PC-3 (cell line): ENCODE measurements at regions not wholly inside any gene's neighbourhood (a gene's known extent, or its start where the extent isn't known, plus 50 kb on each side); places are given as distances from the start of the nearest gene placed in this dataset.
A peak's percentile ranks its signal among the peaks of the same experiment; 100 is the strongest.

Source experiments
- ATAC-seq: fragments of 200-7000 bp; cut with Tn5 transposase; 2 replicates; pipeline ENCODE4 v1.9.1; 2020; ENCODE audit warnings: mild to moderate bottlenecking, moderate library complexity
- BruUV-seq: library from RNA; stranded (reverse); fragments of 400-500 nt; replicated peaks from 2 replicates; lab custom pipeline; 2021; lab: Mats Ljungman, UMichigan
- CTCF ChIA-PET: fragments of 300-600 bp; sonication (Branson Sonifier 250); formaldehyde crosslinking; loops from one replicate; lab custom pipeline; 2022; ENCODE audit warnings: antibody characterized with exemption; lab: Charles Lee
- POLR2A ChIA-PET: fragments of 300-600 bp; sonication (Branson Sonifier 250); formaldehyde crosslinking; loops from one replicate; lab custom pipeline; 2022; ENCODE audit warnings: antibody characterized with exemption; ENCODE audit not compliant: unreplicated experiment; lab: Charles Lee
- DNase-seq: peaks from one replicate; pipeline ENCODE4 v3.0.0-alpha.2; 2015
- H2AFZ ChIP-seq: fragments of 300-600 bp; sonication (generic); 2 replicates; pipeline ENCODE4 v1.6.0; 2016; ENCODE audit warnings: antibody characterized with exemption, low read length
- H3F3A ChIP-seq: fragments of 300-600 bp; sonication (generic); one replicate; pipeline ENCODE4 v1.6.0; 2017; ENCODE audit warnings: antibody characterized with exemption, low read length, control low read depth, mild to moderate bottlenecking; ENCODE audit not compliant: unreplicated experiment
- H3K27ac ChIP-seq: fragments of 300-600 bp; sonication (generic); 2 replicates; pipeline ENCODE4 v1.5.1; 2016; ENCODE audit warnings: mild to moderate bottlenecking, low read length
- H3K27me3 ChIP-seq: fragments of 300-600 bp; sonication (generic); 2 replicates; pipeline ENCODE4 v1.6.1; 2016; ENCODE audit warnings: low read length, mixed read lengths
- H3K36me3 ChIP-seq: fragments of 300-600 bp; sonication (generic); 2 replicates; pipeline ENCODE4 v1.6.1; 2016; ENCODE audit warnings: low read depth, mixed run types, low read length, mixed read lengths
- H3K4me1 ChIP-seq: fragments of 300-600 bp; sonication (generic); 2 replicates; pipeline ENCODE4 v1.5.1; 2016; ENCODE audit warnings: low read length; ENCODE audit not compliant: insufficient read depth
- H3K4me2 ChIP-seq: fragments of 300-600 bp; sonication (generic); 2 replicates; pipeline ENCODE4 v1.6.0; 2016; ENCODE audit warnings: low read length
- H3K4me3 ChIP-seq: fragments of 300-600 bp; sonication (generic); 2 replicates; pipeline ENCODE4 v1.5.1; 2016; ENCODE audit warnings: mild to moderate bottlenecking, low read length, mixed read lengths
- H3K79me2 ChIP-seq: fragments of 300-600 bp; sonication (generic); 2 replicates; pipeline ENCODE4 v1.6.1; 2017; ENCODE audit warnings: low read length, mixed read lengths
- H3K9ac ChIP-seq: fragments of 300-600 bp; sonication (generic); 2 replicates; pipeline ENCODE4 v1.6.0; 2016; ENCODE audit warnings: mild to moderate bottlenecking, low read length
- H3K9me2 ChIP-seq: fragments of 300-600 bp; sonication (generic); replicated peaks from 2 replicates; pipeline ENCODE4 v1.6.1; 2016; ENCODE audit warnings: mixed run types, low read length, mixed read lengths
- H3K9me3 ChIP-seq: fragments of 300-600 bp; sonication (generic); 2 replicates; pipeline ENCODE4 v1.6.1; 2016; ENCODE audit warnings: low read length, mixed read lengths
- H4K20me1 ChIP-seq: fragments of 300-600 bp; sonication (generic); 2 replicates; pipeline ENCODE4 v1.6.1; 2016; ENCODE audit warnings: low read length, mixed read lengths
- CTCF ChIP-seq: fragments of 300-600 bp; sonication (generic); conservative IDR thresholded peaks from 2 replicates; pipeline ENCODE4 v1.5.1; 2017; ENCODE audit warnings: antibody characterized with exemption, low read depth, mild to moderate bottlenecking, low read length
- EZH2 ChIP-seq: fragments of 300-600 bp; sonication (generic); IDR thresholded peaks from one replicate; pipeline ENCODE4 v1.6.1; 2017; ENCODE audit warnings: antibody characterized with exemption, mild to moderate bottlenecking, low read length; ENCODE audit not compliant: unreplicated experiment
- EZH2phosphoT487 ChIP-seq: fragments of 300-600 bp; sonication (generic); IDR thresholded peaks from 2 replicates; pipeline ENCODE4 v1.6.1; 2018; ENCODE audit warnings: mild to moderate bottlenecking, antibody characterized with exemption, low read length, borderline replicate concordance
- intact Hi-C: fragments of 100-400 bp; cut with micrococcal nuclease; formaldehyde crosslinking; loops from 2 replicates; pipeline ENCODE4 v1.9.0; 2023

GRCh38 chr1:188371295-188371806 is 1542.6 kb downstream of the PLA2G4A start:
- CTCF ChIA-PET = no interaction called here

GRCh38 chr1:188372821-188373220 is 1544.1 kb downstream of the PLA2G4A start:
- Histone ChIP-seq H3K36me3 (no peaks in the 10 kb centered on the region), H3K9me3 (no peaks in the 10 kb centered on the region), H3K27ac (no peak overlapping the region), H4K20me1 (no peaks in the 10 kb centered on the region), H3K79me2 (no peaks in the 10 kb centered on the region), H3K4me1 (no peaks in the 10 kb centered on the region), H3F3A (no peaks in the 10 kb centered on the region), H3K9ac (no peak overlapping the region), H2AFZ (no peak overlapping the region), H3K27me3 (no peaks in the 10 kb centered on the region), H3K4me3 (no peak overlapping the region), H3K9me2 (no peaks in the 10 kb centered on the region), H3K4me2 (no peak overlapping the region)
- CTCF ChIA-PET = no interaction called here
- ATAC-seq (no peak), DNase-seq (peak; percentile 29)
- POLR2A ChIA-PET = no interaction called here
- intact Hi-C loops = no loop called here
- no TSS peak for BruUV-seq
- TF ChIP-seq EZH2 = no peak
- no peak for TF ChIP-seq CTCF
- TF ChIP-seq EZH2phosphoT487 = no peak

More at GRCh38 chr1:188371295-188371806, 1542.6 kb downstream of the PLA2G4A start:
- POLR2A ChIA-PET = no interaction called here
- no peaks in the 10 kb centered on the region for H3K9me2 ChIP-seq
- H3K27ac ChIP-seq = peak overlapping the region; percentile 11
- no peak overlapping the region for H3K4me3 ChIP-seq
- peak; percentile 84 for ATAC-seq
- no peaks in the 10 kb centered on the region for H4K20me1 ChIP-seq
- no TSS peak for BruUV-seq
- no peaks in the 10 kb centered on the region for H3K4me1 ChIP-seq
- H3K79me2 ChIP-seq = no peaks in the 10 kb centered on the region
- H3K9me3 ChIP-seq = no peaks in the 10 kb centered on the region
- no peak overlapping the region for H3K9ac ChIP-seq
- intact Hi-C loops = no loop called here
- H2AFZ ChIP-seq = no peak overlapping the region
- no peak overlapping the region for H3K4me2 ChIP-seq
- TF ChIP-seq EZH2 (no peak), EZH2phosphoT487 (no peak), CTCF (no peak)
- H3K36me3 ChIP-seq = no peaks in the 10 kb centered on the region
- no peaks in the 10 kb centered on the region for H3F3A ChIP-seq
- no peaks in the 10 kb centered on the region for H3K27me3 ChIP-seq
- peak; percentile 48 for DNase-seq

GRCh38 chr1:188382851-188383250 is 1554.1 kb downstream of the PLA2G4A start:
- Histone ChIP-seq H3K9me2 (no peaks in the 10 kb centered on the region), H3K27me3 (no peaks in the 10 kb centered on the region), H3K79me2 (no peaks in the 10 kb centered on the region), H3K9ac (no peak overlapping the region), H3K36me3 (no peaks in the 10 kb centered on the region), H3K4me3 (no peak overlapping the region), H3K4me2 (no peak overlapping the region), H3K27ac (no peak overlapping the region), H3K4me1 (no peaks in the 10 kb centered on the region), H2AFZ (no peak overlapping the region), H3F3A (no peaks in the 10 kb centered on the region), H3K9me3 (no peaks in the 10 kb centered on the region), H4K20me1 (no peaks in the 10 kb centered on the region)
- ChIA-PET CTCF (no interaction called here), POLR2A (no interaction called here)
- BruUV-seq = no TSS peak
- no peak for TF ChIP-seq EZH2phosphoT487
- no peak for TF ChIP-seq CTCF
- no peak for TF ChIP-seq EZH2
- intact Hi-C loops = no loop called here
- ATAC-seq (no peak), DNase-seq (no peak)
